Lower leg skin (tissue), 4 donors: ENCODE measurements at regions not wholly inside any gene's neighbourhood (a gene's known extent, or its start where the extent isn't known, plus 50 kb on each side); places are given as distances from the start of the nearest gene placed in this dataset.

Source experiments
- DNase-seq, 2 donors: peaks; one replicate each; pipeline ENCODE4 v3.0.0-alpha.2; 2019; ENCODE audit warnings: low spot score in 2 of 2
- H3K4me3 ChIP-seq: fragments of 200-600 bp; sonication (generic); 2 replicates; pipeline ENCODE4 v1.5.1; 2017; ENCODE audit warnings: mild to moderate bottlenecking, low read depth; ENCODE audit not compliant: poor library complexity, severe bottlenecking
- CTCF ChIP-seq, 3 donors: fragments of 450-650 bp; IDR thresholded peaks; one replicate each; pipeline ENCODE4 v1.5.1; 2016; ENCODE audit warnings: antibody characterized with exemption in 3 of 3, mild to moderate bottlenecking in 3 of 3, moderate library complexity in 2 of 3
- POLR2A ChIP-seq, 2 donors: fragments of 450-650 bp; IDR thresholded peaks; one replicate each; pipeline ENCODE4 v1.6.1; 2016 to 2017; ENCODE audit warnings: antibody characterized with exemption in 2 of 2, mild to moderate bottlenecking in 1 of 2, moderate library complexity in 1 of 2
- WGBS, 2 donors: methylation state at CpG; one replicate each; pipeline ENCODE4 v1.1.5; 2018; 5-methylcytosine and 5-hydroxymethylcytosine counted together
- intact Hi-C: fragments of 100-400 bp; cut with DNase I; formaldehyde crosslinking; loops from one replicate; pipeline ENCODE4 v1.15.0; 2023; ENCODE audit warnings: low total_unique reads

GRCh38 chr1:70714149-70714548, 303.1 kb downstream of the CTH start:
- H3K4me3 ChIP-seq: no peak overlapping the region
- TF ChIP-seq CTCF (IDR thresholded peaks at IDR 0.05) (no peak), POLR2A (IDR thresholded peaks at IDR 0.05) (no peak)
- 65 to 86% methylated on average over 2 of the region's 2 CpGs for WGBS, 2 donors
- intact Hi-C loops: no loop called here
- DNase-seq: no peak

GRCh38 chr1:70717211-70717610, 306.1 kb downstream of the CTH start:
- WGBS, 2 donors: 61 to 68% methylated on average over 2 of the region's 2 CpGs
- DNase-seq: no peak
- H3K4me3 ChIP-seq: no peak overlapping the region
- intact Hi-C loops: no loop called here
- TF ChIP-seq POLR2A (IDR thresholded peaks at IDR 0.05): no peak
- TF ChIP-seq CTCF (IDR thresholded peaks at IDR 0.05): no peak

GRCh38 chr1:70717656-70718055, 306.6 kb downstream of the CTH start:
- intact Hi-C loops: no loop called here
- no peak overlapping the region for H3K4me3 ChIP-seq
- TF ChIP-seq CTCF (IDR thresholded peaks at IDR 0.05) (no peak), POLR2A (IDR thresholded peaks at IDR 0.05) (no peak)
- 36 to 56% methylated on average over 1 of the region's 1 CpG for WGBS, 2 donors
- DNase-seq: no peak

GRCh38 chr1:70718086-70718630, 307.1 kb downstream of the CTH start:
- TF ChIP-seq CTCF (IDR thresholded peaks at IDR 0.05) (no peak), POLR2A (IDR thresholded peaks at IDR 0.05) (no peak)
- 27 to 36% methylated on average over 2 of the region's 2 CpGs for WGBS, 2 donors
- intact Hi-C loops: no loop called here
- H3K4me3 ChIP-seq: no peak overlapping the region
- no peak for DNase-seq

- 30 to 42% methylated on average over 2 of the region's 2 CpGs for WGBS, 2 donors
- intact Hi-C loops: no loop called here
- TF ChIP-seq POLR2A (IDR thresholded peaks at IDR 0.05): no peak
- TF ChIP-seq CTCF (IDR thresholded peaks at IDR 0.05): no peak
- H3K4me3 ChIP-seq: no peak overlapping the region
- no peak for DNase-seq
These were observed 308.1 kb downstream of the CTH start for GRCh38 chr1:70719154-70719553.

- TF ChIP-seq CTCF (IDR thresholded peaks at IDR 0.05) (no peak), POLR2A (IDR thresholded peaks at IDR 0.05) (no peak)
- H3K4me3 ChIP-seq: no peak overlapping the region
- intact Hi-C loops: no loop called here
- WGBS, 2 donors: 59 to 78% methylated on average over 1 of the region's 1 CpG
- DNase-seq: no peak
These were observed 309.0 kb downstream of the CTH start for GRCh38 chr1:70720109-70720508.
